ENCODE measurements at regions not wholly inside any gene's neighbourhood (a gene's known extent, or its start where the extent isn't known, plus 50 kb on each side); places are given as distances from the start of the nearest gene placed in this dataset.

- H3K9ac ChIP-seq (ENCODE audit: insufficient read depth in 1 of 2, low read depth in 2 of 2, low read length in 2 of 2): no peak overlapping the region
- intact Hi-C loops (cut with micrococcal nuclease) (no loop called here), in situ Hi-C loops (cut with MboI) (no loop called here)
- FAIRE-seq (no peak), ATAC-seq (no peak), DNase-seq (ENCODE audit: extremely low read depth in 1 of 4, low spot score in 3 of 4) (no peak)
- H3K4me2 ChIP-seq (ENCODE audit: insufficient read depth, low read length): no peak overlapping the region
- H3K9me3 ChIP-seq (replicated peaks; ENCODE audit: control insufficient read depth, insufficient read depth, low read depth, low read length): no peaks in the 10 kb centered on the region
- BruUV-seq (replicated peaks): no TSS peak
- WGBS (ENCODE audit: insufficient coverage, low coverage, missing lambda C conversion rate): 0% methylated on average over 4 of the region's 4 CpGs
- no peaks in the 10 kb centered on the region for H3K9me1 ChIP-seq (ENCODE audit: control insufficient read depth, insufficient read depth, low read length)
- CTCF ChIA-PET (ENCODE audit: low intra/inter-chr PET ratio): no interaction called here
- POLR2A ChIA-PET: no interaction called here
- no peaks in the 10 kb centered on the region for H3K36me3 ChIP-seq (ENCODE audit: control insufficient read depth, insufficient read depth, low read length)
- H3K4me1 ChIP-seq (replicated peaks in 1 of 2; ENCODE audit: control insufficient read depth in 2 of 2, insufficient read depth in 2 of 2, low read length in 2 of 2): no peaks in the 10 kb centered on the region
- no peaks in the 10 kb centered on the region for H3K79me2 ChIP-seq (ENCODE audit: control insufficient read depth, insufficient read depth, low read length)
- H4K20me1 ChIP-seq (replicated peaks; ENCODE audit: control insufficient read depth, insufficient read depth, low read length): no peaks in the 10 kb centered on the region
- H3K27ac ChIP-seq (ENCODE audit: extremely low read depth, low read depth, low read length): no peak overlapping the region
- no peak for TF ChIP-seq CTCF (IDR thresholded peaks at IDR 0.05 in 2 of 3, conservative IDR thresholded peaks at IDR 0.05 in 1 of 3; ENCODE audit: insufficient read depth in 2 of 3, low read depth in 1 of 3, low read length in 3 of 3)
- no peak for TF ChIP-seq ZNF76 (CRISPR knock-in tag; IDR thresholded peaks at IDR 0.05; ENCODE audit: borderline replicate concordance)
- TF ChIP-seq PHB2 (IDR thresholded peaks at IDR 0.05; ENCODE audit: low read depth): no peak
- no peak for TF ChIP-seq ZNF592 (IDR thresholded peaks at IDR 0.05)
- TF ChIP-seq CHCHD3 (CRISPR knock-in tag; IDR thresholded peaks at IDR 0.05): no peak
- TF ChIP-seq ID3 (CRISPR knock-in tag; IDR thresholded peaks at IDR 0.05): no peak
- TF ChIP-seq ID3 (tag; IDR thresholded peaks at IDR 0.05): no peak
- TF ChIP-seq ASH1L (IDR thresholded peaks at IDR 0.05; ENCODE audit: borderline replicate concordance, low read depth, partially characterized antibody): no peak
- TF ChIP-seq PPARD (CRISPR knock-in tag; IDR thresholded peaks at IDR 0.05): no peak
- no peak for TF ChIP-seq RBM17 (IDR thresholded peaks at IDR 0.05; ENCODE audit: borderline replicate concordance, low read depth, low read length)
- no peak for TF ChIP-seq ZNF707 (CRISPR knock-in tag; conservative IDR thresholded peaks at IDR 0.05)
- H3K27me3 ChIP-seq (ENCODE audit: control insufficient read depth in 2 of 2, insufficient read depth in 2 of 2, low read length in 2 of 2): peaks cover 0 to 18% of the 10 kb centered on the region in 2 experiments; a peak in 3 of 5 replicates
- H2AFZ ChIP-seq (ENCODE audit: low read depth, low read length): no peak overlapping the region
- no peak overlapping the region for H3K4me3 ChIP-seq
Observed at GRCh38 chr5:175582697-175583096, 75.2 kb upstream of the HRH2 start.
